ENCODE measurements at regions not wholly inside any gene's neighbourhood (a gene's known extent, or its start where the extent isn't known, plus 50 kb on each side); places are given as distances from the start of the nearest gene placed in this dataset.
"Not testable (repeated sequence)": the region's sequence is repeated elsewhere in the genome, so short reads cannot be mapped to it uniquely, and the experiment has no call there.

- DNase-seq (ENCODE audit: low read depth): no peak
These were observed 170.0 kb downstream of the SEMA6D start for GRCh38 chr15:47887241-47887800.

DNA sequence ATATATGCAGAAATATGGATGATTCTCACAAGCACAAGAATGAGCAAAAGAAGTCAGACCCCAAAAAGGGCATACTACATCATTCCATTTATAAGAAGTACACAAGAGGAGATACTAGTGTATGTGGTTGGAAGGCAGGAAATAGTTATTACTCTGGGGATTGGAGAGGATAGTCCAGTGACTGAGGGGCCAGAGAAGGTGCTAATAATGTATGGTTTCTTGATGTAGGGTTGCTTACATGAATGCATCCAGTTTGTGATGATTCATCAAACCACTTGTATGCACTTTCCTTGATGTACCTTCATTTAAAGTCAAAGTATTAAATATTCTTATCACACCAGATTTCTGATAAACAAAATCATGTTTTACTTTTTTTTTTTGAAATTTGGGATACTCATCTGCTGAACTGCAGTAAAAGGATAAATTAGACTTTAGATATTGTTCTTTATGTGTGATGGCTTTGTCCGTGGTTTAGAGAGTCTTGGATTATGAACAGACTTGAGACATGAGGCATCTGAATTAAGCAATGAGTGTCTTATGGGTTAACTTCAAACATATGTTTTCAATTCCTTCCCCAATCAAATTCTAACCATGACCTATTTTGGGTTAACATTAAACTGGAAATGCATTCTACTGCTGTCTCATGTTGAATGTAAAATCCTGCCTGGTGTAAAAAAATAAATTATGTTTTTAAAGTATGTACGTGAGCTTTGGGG, 171.2 kb downstream of the SEMA6D start:
- no peak for DNase-seq (ENCODE audit: low read depth)

GRCh38 chr15:47890397-47891150, 173.3 kb downstream of the SEMA6D start:
- no peak for DNase-seq (ENCODE audit: low read depth)

- DNase-seq (ENCODE audit: low read depth): no peak
These were observed 180.2 kb downstream of the SEMA6D start for GRCh38 chr15:47897525-47897924.

GRCh38 chr15:47900751-47901150, 183.4 kb downstream of the SEMA6D start:
- no peak for DNase-seq (ENCODE audit: low read depth)

DNA sequence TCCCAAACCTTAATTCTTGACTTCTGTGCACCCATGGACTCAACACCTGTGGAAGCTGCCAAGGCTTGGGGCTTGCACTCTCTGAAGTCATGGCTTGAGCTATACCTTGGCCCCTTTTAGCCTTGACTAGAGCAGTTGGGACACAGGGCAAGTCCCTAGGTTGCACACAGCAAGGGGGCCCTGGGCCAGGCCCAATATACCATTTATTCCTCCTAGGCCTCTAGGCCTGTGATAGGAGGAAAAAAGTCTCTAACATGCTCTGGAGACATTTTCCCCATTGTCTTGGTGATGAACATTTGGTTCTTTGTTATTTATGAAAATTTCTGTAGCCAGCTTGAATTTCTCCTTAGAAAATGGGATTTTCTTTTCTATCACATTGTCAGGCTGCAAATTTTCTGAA, 186.1 kb downstream of the SEMA6D start:
- no peak for DNase-seq (ENCODE audit: low read depth)

- no peak for DNase-seq (ENCODE audit: low read depth)
These were observed 191.2 kb downstream of the SEMA6D start for GRCh38 chr15:47908486-47908885.

DNA sequence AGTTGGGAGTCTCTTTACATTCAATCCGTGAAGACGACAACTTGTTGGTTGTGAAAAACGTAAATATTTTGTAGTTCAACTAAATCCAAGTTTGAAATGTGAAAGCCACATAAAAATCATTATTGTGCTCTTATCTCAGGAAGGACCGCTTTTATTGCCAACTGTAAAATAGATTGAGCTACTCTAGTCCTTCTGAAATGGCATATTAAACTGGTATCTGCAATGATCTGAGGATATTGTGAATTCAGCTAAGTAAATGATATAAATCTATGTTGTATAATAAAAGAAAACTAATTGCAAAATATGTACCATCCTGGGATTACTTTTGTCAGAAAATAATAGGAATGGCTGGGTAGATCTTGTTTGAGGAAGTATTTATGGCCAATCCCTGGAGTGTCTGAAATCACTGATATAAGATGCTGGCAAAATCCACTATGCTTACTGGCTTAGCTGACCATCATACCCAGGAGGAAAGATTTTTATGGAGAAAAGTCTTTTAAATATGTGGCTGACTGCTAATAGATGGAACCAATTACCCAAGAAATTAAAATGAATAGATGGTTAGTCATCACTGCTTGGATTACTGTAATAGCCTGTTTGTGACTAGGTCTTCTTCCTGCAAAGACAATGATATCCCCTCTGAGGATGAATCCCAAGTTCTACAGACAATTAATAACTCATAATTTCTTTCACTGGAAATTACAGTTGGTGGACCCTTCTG, 191.8 kb downstream of the SEMA6D start:
- no peak for DNase-seq (ENCODE audit: low read depth)

- not testable (repeated sequence) for DNase-seq (ENCODE audit: low read depth)
These were observed 195.6 kb downstream of the SEMA6D start for GRCh38 chr15:47912910-47913309.

DNA sequence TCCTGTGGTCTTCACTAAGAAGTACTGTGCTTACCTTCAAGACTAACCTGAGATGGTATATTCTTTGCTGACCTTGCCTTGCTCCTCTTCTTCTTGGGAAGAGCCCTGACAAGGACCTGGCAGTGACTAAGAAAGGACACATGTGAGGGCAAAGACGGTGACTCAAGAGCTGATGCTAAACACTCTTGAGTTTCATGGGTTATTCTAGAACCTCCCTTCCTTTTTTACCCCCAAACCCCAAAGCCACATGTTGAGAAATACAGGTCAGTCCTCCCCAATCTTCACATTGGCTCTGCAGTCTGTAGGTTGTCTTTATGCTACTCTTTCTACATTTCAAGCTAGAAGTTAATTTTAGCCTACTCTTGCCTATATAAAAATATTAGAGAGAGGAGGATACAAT, 200.6 kb downstream of the SEMA6D start:
- no peak for DNase-seq (ENCODE audit: low read depth)

- no peak for DNase-seq (ENCODE audit: low read depth)
These were observed 201.6 kb downstream of the SEMA6D start for GRCh38 chr15:47918877-47919276.

DNA sequence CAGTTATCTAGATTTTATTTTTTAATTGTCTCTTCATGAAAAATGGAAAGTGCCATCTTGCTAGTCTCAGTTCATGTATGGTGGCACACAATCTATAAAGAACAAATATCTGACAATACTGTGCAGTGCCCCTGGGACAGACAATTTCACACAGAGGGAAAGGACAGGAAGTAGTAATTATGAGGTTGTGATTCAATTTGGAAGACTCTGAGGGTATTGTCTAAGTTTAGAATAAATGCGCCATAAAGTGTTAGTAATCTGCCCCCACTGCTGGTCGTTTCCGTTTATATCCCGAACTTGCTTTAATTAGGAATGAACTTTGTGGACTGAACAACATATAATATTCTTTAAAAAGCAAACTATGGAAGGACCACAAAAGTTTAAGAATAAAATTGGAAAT, 196.4 kb upstream of the SLC24A5 start:
- DNase-seq (ENCODE audit: low read depth): no peak

GRCh38 chr15:47929138-47929803, 191.5 kb upstream of the SLC24A5 start:
- DNase-seq (ENCODE audit: low read depth): no peak

- DNase-seq (ENCODE audit: low read depth): no peak
These were observed 188.5 kb upstream of the SLC24A5 start for GRCh38 chr15:47932261-47932660.

GRCh38 chr15:47932951-47933641, 187.7 kb upstream of the SLC24A5 start:
- no peak for DNase-seq (ENCODE audit: low read depth)

- DNase-seq (ENCODE audit: low read depth): no peak
These were observed 186.9 kb upstream of the SLC24A5 start for GRCh38 chr15:47933865-47934264.

DNA sequence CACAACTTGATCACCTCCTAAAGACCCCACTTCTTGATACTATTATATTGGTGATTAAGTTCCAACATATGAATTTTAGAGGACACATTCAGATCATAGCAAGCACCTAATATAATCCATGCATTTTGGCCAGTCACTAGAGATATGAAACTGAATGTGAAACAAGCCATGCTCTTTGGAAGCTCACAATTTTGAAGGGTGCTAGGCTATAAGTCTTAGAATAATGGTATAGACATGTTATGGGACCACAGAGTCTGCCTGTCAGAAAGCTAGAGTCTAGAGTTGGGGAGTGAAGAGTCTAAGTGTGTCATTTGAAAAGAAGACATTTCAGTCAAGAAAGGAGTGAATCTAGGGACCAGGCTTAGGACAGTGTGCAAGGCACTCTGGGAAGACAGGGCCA, 186.4 kb upstream of the SLC24A5 start:
- no peak for DNase-seq (ENCODE audit: low read depth)

- no peak for DNase-seq (ENCODE audit: low read depth)
These were observed 183.0 kb upstream of the SLC24A5 start for GRCh38 chr15:47937834-47938233.

GRCh38 chr15:47944637-47945288, 176.0 kb upstream of the SLC24A5 start:
- no peak for DNase-seq (ENCODE audit: low read depth)

DNA sequence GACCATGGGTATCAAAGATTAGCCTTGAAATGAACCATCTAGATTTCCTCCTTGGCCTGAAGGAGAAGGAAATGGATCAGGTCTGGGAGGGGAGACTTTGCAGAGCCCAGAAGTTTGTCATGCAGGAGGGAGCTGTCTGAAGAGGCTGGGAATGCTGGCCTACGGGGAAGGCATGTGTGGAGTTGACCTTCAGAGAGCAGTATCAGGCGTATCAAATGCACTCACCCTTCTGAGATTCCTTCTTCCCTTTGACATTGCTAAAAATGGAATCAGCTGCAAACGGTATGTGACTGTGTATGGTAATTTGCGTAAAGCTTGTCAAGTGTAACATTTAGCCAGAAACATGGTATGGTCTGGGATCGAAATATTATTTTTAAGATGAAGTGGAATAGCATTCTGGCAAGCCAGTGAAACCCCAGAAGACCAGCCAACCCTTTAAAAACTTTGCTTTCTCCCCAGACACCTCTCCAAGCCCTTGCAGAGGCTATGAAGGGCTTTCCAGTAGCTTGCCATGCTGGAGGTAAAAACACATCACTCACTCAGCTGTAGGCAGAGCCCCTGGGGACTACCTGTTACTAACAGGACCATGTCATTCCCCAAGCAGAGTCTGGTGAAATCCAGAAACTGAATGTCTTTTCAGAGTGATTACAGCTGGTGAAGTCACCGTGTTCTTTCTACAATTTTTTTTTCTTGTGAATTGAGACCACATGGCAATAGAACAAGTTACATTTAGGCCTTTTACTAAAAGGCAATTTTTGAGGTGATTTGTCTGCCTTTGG, 174.7 kb upstream of the SLC24A5 start:
- DNase-seq (ENCODE audit: low read depth): no peak

Data from HS-27A (cell line).